Smooth muscle cell (in vitro differentiated cells): ENCODE measurements at regions not wholly inside any gene's neighbourhood (a gene's known extent, or its start where the extent isn't known, plus 50 kb on each side); places are given as distances from the start of the nearest gene placed in this dataset.

ENCODE experiments used
- DNase-seq: peaks from one replicate; lab custom pipeline; 2025; ENCODE audit not compliant: unreplicated experiment; lab: John Stamatoyannopoulos, UW
- H2AFZ ChIP-seq: fragments of 200-600 bp; sonication (generic); 2 replicates; pipeline ENCODE4 v1.6.0; 2016; ENCODE audit warnings: antibody characterized with exemption, low read depth, mild to moderate bottlenecking
- H3F3A ChIP-seq: fragments of 200-600 bp; sonication (generic); 2 replicates; pipeline ENCODE4 v1.6.0; 2017; ENCODE audit warnings: antibody characterized with exemption, low read depth
- H3K27ac ChIP-seq: fragments of 200-600 bp; sonication (generic); 2 replicates; pipeline ENCODE4 v1.5.1; 2016; ENCODE audit warnings: low read depth, mild to moderate bottlenecking
- H3K27me3 ChIP-seq: fragments of 200-600 bp; sonication (generic); 2 replicates; pipeline ENCODE4 v1.6.1; 2016; ENCODE audit warnings: low read depth, mild to moderate bottlenecking
- H3K36me3 ChIP-seq: fragments of 200-600 bp; sonication (generic); 2 replicates; pipeline ENCODE4 v1.5.1; 2016; ENCODE audit warnings: low read depth
- H3K4me1 ChIP-seq: fragments of 200-600 bp; sonication (generic); 2 replicates; pipeline ENCODE4 v1.5.1; 2016; ENCODE audit warnings: low read depth
- H3K4me2 ChIP-seq: fragments of 200-600 bp; sonication (generic); 2 replicates; pipeline ENCODE4 v1.6.0; 2016; ENCODE audit warnings: mild to moderate bottlenecking
- H3K4me3 ChIP-seq: fragments of 200-600 bp; sonication (generic); 2 replicates; pipeline ENCODE4 v1.5.1; 2016; ENCODE audit warnings: mild to moderate bottlenecking
- H3K79me2 ChIP-seq: fragments of 200-600 bp; sonication (generic); 2 replicates; pipeline ENCODE4 v1.6.0; 2016; ENCODE audit warnings: low read depth, mild to moderate bottlenecking
- H3K9ac ChIP-seq: fragments of 200-600 bp; sonication (generic); 2 replicates; pipeline ENCODE4 v1.6.0; 2016; ENCODE audit warnings: low read depth
- H3K9me3 ChIP-seq: fragments of 200-600 bp; sonication (generic); replicated peaks from 2 replicates; pipeline ENCODE4 v1.5.1; 2016; ENCODE audit warnings: low read depth
- H4K20me1 ChIP-seq: fragments of 200-600 bp; sonication (generic); 2 replicates; pipeline ENCODE4 v1.6.0; 2016; ENCODE audit warnings: low read depth
- WGBS: methylation state at CpG from one replicate; pipeline ENCODE4 v1.1.7; 2016; ENCODE audit warnings: low lambda C conversion rate; 5-methylcytosine and 5-hydroxymethylcytosine counted together
- TF ChIP-seq, protein P1 (sequence below): fragments of 200-600 bp; sonication (generic); IDR thresholded peaks from 2 replicates; pipeline ENCODE4 v1.5.1; 2017; ENCODE audit warnings: borderline replicate concordance, mild to moderate bottlenecking, antibody characterized with exemption; ENCODE audit not compliant: insufficient read depth, poor library complexity, severe bottlenecking

DNA sequence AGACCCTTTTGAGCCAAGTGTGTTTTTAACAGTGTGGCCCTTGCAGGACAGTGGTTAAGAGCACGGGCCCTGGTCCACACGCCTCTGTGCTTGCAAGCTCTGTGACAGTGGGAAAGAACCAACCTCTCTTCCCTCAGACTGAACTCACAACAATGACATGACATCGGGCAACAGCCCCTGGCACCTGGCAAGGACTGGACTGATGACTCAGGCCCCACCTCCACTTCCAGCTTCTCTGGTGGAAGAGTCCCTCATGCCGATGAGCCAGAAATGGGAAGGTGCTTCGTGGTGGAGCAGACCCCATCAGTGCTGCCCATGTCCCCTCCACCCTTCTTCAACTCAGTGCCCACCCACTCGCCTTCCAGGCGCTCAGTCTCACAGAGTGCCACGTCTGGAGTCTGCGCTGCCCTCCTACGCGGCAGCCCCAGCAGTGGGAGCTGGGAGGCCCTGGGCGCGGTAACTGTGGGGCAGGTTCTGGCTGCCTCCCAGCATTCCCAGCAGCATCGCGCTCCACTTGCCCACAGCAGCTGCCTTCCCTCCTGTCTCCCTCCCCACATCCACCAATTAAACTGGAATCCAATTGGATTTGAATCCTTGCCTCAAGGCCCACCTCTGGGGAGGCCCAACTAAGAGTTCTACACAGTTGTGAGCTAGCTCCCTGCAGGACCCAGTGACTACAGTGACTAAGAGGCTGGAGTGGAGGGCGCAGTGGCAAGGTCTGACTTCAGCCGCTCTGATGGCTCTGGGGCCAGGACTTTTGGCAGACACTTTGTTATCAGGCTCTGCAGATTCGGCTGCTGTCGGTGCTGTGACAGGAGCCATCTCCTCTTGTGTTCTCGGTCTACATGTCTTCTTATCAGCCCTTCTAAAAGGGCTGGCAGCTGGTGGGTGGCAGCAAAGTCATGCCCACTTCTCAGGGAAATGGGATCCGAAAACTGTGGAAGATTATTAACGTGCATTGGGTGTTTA is 156.8 kb upstream of the MLN start:
- Histone ChIP-seq H3K4me3 (no peak overlapping the region), H3K9me3 (no peaks in the 10 kb centered on the region), H3K27ac (no peak overlapping the region), H3K4me2 (no peak overlapping the region), H4K20me1 (no peaks in the 10 kb centered on the region), H3K27me3 (no peaks in the 10 kb centered on the region), H2AFZ (no peak overlapping the region), H3F3A (no peaks in the 10 kb centered on the region), H3K79me2 (no peaks in the 10 kb centered on the region), H3K36me3 (no peaks in the 10 kb centered on the region), H3K4me1 (no peaks in the 10 kb centered on the region), H3K9ac (no peak overlapping the region)
- 80% methylated on average over 22 of the region's 22 CpGs for WGBS
- TF ChIP-seq, protein P1, sequence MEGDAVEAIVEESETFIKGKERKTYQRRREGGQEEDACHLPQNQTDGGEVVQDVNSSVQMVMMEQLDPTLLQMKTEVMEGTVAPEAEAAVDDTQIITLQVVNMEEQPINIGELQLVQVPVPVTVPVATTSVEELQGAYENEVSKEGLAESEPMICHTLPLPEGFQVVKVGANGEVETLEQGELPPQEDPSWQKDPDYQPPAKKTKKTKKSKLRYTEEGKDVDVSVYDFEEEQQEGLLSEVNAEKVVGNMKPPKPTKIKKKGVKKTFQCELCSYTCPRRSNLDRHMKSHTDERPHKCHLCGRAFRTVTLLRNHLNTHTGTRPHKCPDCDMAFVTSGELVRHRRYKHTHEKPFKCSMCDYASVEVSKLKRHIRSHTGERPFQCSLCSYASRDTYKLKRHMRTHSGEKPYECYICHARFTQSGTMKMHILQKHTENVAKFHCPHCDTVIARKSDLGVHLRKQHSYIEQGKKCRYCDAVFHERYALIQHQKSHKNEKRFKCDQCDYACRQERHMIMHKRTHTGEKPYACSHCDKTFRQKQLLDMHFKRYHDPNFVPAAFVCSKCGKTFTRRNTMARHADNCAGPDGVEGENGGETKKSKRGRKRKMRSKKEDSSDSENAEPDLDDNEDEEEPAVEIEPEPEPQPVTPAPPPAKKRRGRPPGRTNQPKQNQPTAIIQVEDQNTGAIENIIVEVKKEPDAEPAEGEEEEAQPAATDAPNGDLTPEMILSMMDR, result no peak
- no peak for DNase-seq

DNA sequence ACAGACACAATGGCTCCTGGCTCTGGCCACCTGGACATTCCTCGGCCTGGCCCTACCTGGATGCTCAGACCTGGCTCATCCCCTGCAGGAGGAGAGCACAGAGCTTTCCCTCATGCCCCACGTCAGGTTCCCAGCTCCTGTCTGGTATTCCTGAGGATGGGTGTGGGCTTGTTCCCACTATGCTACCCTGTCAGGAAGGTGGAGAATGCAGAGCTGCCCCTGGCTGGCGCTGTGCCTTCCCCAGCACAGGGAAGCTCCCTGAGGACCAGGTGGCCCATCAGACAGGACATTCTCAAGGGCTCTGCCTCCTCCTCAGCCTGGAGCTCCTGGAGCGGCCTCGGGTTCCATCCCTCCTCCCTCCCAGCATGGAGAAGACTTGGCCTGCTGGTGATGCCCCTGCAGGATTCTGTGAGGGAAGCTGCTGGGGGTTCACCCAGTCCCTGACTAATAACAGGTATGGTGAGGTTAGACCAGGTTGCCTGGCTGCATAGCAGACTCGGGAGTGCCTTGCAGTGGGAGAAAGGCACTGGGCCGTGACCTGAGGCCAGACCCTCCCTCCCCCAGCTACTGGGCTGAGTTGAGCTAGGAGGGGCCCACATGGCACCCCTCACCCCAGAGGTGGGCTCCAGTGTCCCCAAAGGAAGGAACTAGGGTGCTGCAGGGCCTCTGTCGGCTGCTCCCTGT is 156.0 kb upstream of the MLN start:
- no peak overlapping the region for H2AFZ ChIP-seq
- H3K4me1 ChIP-seq, result no peaks in the 10 kb centered on the region
- H4K20me1 ChIP-seq, result no peaks in the 10 kb centered on the region
- H3K79me2 ChIP-seq, result no peaks in the 10 kb centered on the region
- TF ChIP-seq, protein P1, result no peak
- H3K27ac ChIP-seq, result no peak overlapping the region
- no peak overlapping the region for H3K9ac ChIP-seq
- WGBS, result 75% methylated on average over 8 of the region's 8 CpGs
- H3F3A ChIP-seq, result no peaks in the 10 kb centered on the region
- H3K9me3 ChIP-seq, result no peaks in the 10 kb centered on the region
- no peaks in the 10 kb centered on the region for H3K36me3 ChIP-seq
- no peak overlapping the region for H3K4me3 ChIP-seq
- H3K4me2 ChIP-seq, result no peak overlapping the region
- no peak for DNase-seq
- H3K27me3 ChIP-seq, result no peaks in the 10 kb centered on the region

- no peak for DNase-seq
- H3K79me2 ChIP-seq, result no peaks in the 10 kb centered on the region
- no peaks in the 10 kb centered on the region for H3F3A ChIP-seq
- no peak overlapping the region for H2AFZ ChIP-seq
- H3K27ac ChIP-seq, result no peak overlapping the region
- no peak overlapping the region for H3K4me2 ChIP-seq
- H3K4me3 ChIP-seq, result no peak overlapping the region
- WGBS, result 44% methylated on average over 2 of the region's 2 CpGs
- H3K36me3 ChIP-seq, result no peaks in the 10 kb centered on the region
- no peaks in the 10 kb centered on the region for H3K4me1 ChIP-seq
- TF ChIP-seq, protein P1, result no peak
- H4K20me1 ChIP-seq, result no peaks in the 10 kb centered on the region
- H3K9me3 ChIP-seq, result no peaks in the 10 kb centered on the region
- H3K9ac ChIP-seq, result no peak overlapping the region
- H3K27me3 ChIP-seq, result no peaks in the 10 kb centered on the region
Observed at GRCh38 chr6:33959329-33959651, 155.5 kb upstream of the MLN start.
